Smooth muscle cell (in vitro differentiated cells): ENCODE measurements at regions not wholly inside any gene's neighbourhood (a gene's known extent, or its start where the extent isn't known, plus 50 kb on each side); places are given as distances from the start of the nearest gene placed in this dataset.

Source experiments
- DNase-seq: peaks from one replicate; lab custom pipeline; 2025; ENCODE audit not compliant: unreplicated experiment; lab: John Stamatoyannopoulos, UW
- H2AFZ ChIP-seq: fragments of 200-600 bp; sonication (generic); 2 replicates; pipeline ENCODE4 v1.6.0; 2016; ENCODE audit warnings: antibody characterized with exemption, low read depth, mild to moderate bottlenecking
- H3F3A ChIP-seq: fragments of 200-600 bp; sonication (generic); 2 replicates; pipeline ENCODE4 v1.6.0; 2017; ENCODE audit warnings: antibody characterized with exemption, low read depth
- H3K27ac ChIP-seq: fragments of 200-600 bp; sonication (generic); 2 replicates; pipeline ENCODE4 v1.5.1; 2016; ENCODE audit warnings: low read depth, mild to moderate bottlenecking
- H3K27me3 ChIP-seq: fragments of 200-600 bp; sonication (generic); 2 replicates; pipeline ENCODE4 v1.6.1; 2016; ENCODE audit warnings: low read depth, mild to moderate bottlenecking
- H3K36me3 ChIP-seq: fragments of 200-600 bp; sonication (generic); 2 replicates; pipeline ENCODE4 v1.5.1; 2016; ENCODE audit warnings: low read depth
- H3K4me1 ChIP-seq: fragments of 200-600 bp; sonication (generic); 2 replicates; pipeline ENCODE4 v1.5.1; 2016; ENCODE audit warnings: low read depth
- H3K4me2 ChIP-seq: fragments of 200-600 bp; sonication (generic); 2 replicates; pipeline ENCODE4 v1.6.0; 2016; ENCODE audit warnings: mild to moderate bottlenecking
- H3K4me3 ChIP-seq: fragments of 200-600 bp; sonication (generic); 2 replicates; pipeline ENCODE4 v1.5.1; 2016; ENCODE audit warnings: mild to moderate bottlenecking
- H3K79me2 ChIP-seq: fragments of 200-600 bp; sonication (generic); 2 replicates; pipeline ENCODE4 v1.6.0; 2016; ENCODE audit warnings: low read depth, mild to moderate bottlenecking
- H3K9ac ChIP-seq: fragments of 200-600 bp; sonication (generic); 2 replicates; pipeline ENCODE4 v1.6.0; 2016; ENCODE audit warnings: low read depth
- H3K9me3 ChIP-seq: fragments of 200-600 bp; sonication (generic); replicated peaks from 2 replicates; pipeline ENCODE4 v1.5.1; 2016; ENCODE audit warnings: low read depth
- H4K20me1 ChIP-seq: fragments of 200-600 bp; sonication (generic); 2 replicates; pipeline ENCODE4 v1.6.0; 2016; ENCODE audit warnings: low read depth
- WGBS: methylation state at CpG from one replicate; pipeline ENCODE4 v1.1.7; 2016; ENCODE audit warnings: low lambda C conversion rate; 5-methylcytosine and 5-hydroxymethylcytosine counted together
- TF ChIP-seq, protein P1 (sequence below): fragments of 200-600 bp; sonication (generic); IDR thresholded peaks from 2 replicates; pipeline ENCODE4 v1.5.1; 2017; ENCODE audit warnings: borderline replicate concordance, mild to moderate bottlenecking, antibody characterized with exemption; ENCODE audit not compliant: insufficient read depth, poor library complexity, severe bottlenecking

DNA sequence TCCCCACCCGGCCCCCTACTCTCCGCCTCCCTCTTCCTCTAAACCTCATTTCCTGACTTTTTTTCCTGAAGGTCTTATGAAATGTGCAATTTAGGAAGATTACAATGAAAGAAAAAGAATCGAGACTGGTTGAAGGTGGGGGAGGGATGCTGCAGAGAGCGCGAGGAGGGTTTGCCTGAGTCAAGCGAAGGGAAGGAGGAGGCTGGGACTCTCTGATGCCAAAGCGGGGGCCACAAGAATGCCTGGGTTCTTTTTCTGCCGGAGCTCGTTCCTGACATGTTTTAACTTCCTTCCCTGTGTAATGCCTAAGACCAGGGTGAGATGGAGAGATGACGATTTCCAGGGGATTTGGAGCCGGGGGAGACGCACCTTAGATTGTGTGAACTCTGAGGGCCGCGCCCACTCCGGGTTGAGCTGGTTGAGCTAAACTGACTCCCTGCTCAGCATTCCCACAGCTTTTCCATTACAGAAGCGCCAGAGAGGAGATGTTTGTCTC lies 270.5 kb upstream of the SORL1-AS1 start:
- H3K27ac ChIP-seq, result no peak overlapping the region
- no peak for DNase-seq

DNA sequence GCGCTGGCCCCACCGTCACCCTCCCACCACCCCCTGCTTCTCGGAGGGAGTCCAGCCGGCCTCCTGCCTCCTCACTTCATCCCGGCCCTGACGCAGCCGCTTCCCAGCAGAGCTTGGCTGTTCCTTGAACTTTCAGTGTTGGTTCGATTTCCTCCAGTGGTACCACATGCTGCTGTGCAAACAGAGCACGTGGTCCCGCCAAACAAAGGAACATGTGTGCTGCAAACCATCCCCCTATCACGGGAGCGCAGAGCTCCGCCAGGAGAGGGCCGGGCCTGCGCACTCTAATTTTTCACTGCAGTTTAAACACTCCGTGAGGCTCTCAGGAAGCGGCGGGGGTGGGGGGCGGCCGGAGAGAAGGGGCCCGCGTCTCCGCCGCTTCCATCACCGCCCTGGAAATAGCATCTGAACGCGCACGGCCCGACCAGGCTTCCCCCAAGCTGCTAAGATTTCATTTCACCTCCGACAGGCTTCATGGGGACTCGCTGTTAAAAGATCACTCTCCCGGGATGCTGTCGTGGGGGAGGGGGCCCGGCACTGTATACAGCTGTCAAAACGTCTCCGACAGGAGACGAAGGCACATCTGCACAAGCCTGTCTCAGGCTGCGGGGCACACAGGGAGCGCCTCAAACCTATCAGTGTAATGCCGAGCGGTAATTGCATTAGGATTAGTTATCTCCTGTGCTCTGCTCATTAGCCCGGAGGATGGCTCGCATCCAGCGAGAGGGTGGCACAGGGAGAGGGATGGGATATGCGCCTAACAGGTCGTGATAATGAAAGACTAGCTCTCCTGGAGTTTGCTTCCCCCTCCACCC lies 269.9 kb upstream of the SORL1-AS1 start:
- peak; percentile 28 for DNase-seq
- Histone ChIP-seq H3K9ac (no peak overlapping the region), H3K79me2 (no peaks in the 10 kb centered on the region), H2AFZ (peak overlapping the region; percentile 86), H3K4me1 (peaks cover 6% of the 10 kb centered on the region), H3K27ac (peak overlapping the region; percentile 20), H4K20me1 (no peaks in the 10 kb centered on the region), H3K27me3 (no peaks in the 10 kb centered on the region), H3F3A (no peaks in the 10 kb centered on the region), H3K36me3 (no peaks in the 10 kb centered on the region), H3K4me3 (peak overlapping the region; percentile 53), H3K4me2 (peak overlapping the region; percentile 88), H3K9me3 (no peaks in the 10 kb centered on the region)
- 2% methylated on average over 46 of the region's 46 CpGs for WGBS
- TF ChIP-seq, protein P1, sequence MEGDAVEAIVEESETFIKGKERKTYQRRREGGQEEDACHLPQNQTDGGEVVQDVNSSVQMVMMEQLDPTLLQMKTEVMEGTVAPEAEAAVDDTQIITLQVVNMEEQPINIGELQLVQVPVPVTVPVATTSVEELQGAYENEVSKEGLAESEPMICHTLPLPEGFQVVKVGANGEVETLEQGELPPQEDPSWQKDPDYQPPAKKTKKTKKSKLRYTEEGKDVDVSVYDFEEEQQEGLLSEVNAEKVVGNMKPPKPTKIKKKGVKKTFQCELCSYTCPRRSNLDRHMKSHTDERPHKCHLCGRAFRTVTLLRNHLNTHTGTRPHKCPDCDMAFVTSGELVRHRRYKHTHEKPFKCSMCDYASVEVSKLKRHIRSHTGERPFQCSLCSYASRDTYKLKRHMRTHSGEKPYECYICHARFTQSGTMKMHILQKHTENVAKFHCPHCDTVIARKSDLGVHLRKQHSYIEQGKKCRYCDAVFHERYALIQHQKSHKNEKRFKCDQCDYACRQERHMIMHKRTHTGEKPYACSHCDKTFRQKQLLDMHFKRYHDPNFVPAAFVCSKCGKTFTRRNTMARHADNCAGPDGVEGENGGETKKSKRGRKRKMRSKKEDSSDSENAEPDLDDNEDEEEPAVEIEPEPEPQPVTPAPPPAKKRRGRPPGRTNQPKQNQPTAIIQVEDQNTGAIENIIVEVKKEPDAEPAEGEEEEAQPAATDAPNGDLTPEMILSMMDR, result no peak

More for the DNA sequence above, 270.5 kb upstream of the SORL1-AS1 start:
- no peak overlapping the region for H3K9ac ChIP-seq
- TF ChIP-seq, protein P1, result no peak
- peaks cover 6% of the 10 kb centered on the region for H3K4me1 ChIP-seq
- no peaks in the 10 kb centered on the region for H3K79me2 ChIP-seq
- H3F3A ChIP-seq, result no peaks in the 10 kb centered on the region
- peak overlapping the region; percentile 86 for H2AFZ ChIP-seq
- H3K36me3 ChIP-seq, result no peaks in the 10 kb centered on the region
- no peaks in the 10 kb centered on the region for H3K9me3 ChIP-seq
- H3K4me3 ChIP-seq, result peak overlapping the region; percentile 53
- no peaks in the 10 kb centered on the region for H3K27me3 ChIP-seq
- 8% methylated on average over 16 of the region's 16 CpGs for WGBS
- no peaks in the 10 kb centered on the region for H4K20me1 ChIP-seq
- H3K4me2 ChIP-seq, result peak overlapping the region; percentile 88

DNA sequence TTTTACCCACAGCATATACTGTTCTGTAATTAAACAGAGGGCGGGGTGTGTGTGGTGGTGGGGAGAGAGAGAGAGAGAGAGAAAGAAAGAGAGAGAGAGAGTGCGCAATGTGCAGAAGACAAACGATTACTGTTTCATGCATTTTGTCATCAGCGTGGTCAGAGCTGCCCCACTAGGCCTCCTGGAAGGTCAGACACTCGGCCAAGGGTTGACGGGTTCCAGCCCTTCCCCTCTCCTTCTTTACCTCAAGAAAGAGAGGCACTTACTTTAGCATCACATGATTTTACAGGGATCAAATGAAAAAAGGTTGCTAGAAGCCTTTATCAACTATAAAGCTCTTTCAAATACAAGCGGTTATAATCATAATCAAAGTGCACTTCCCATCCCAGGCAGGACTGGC lies 269.2 kb upstream of the SORL1-AS1 start:
- TF ChIP-seq, protein P1, result no peak
- no peaks in the 10 kb centered on the region for H3K36me3 ChIP-seq
- peak overlapping the region; percentile 86 for H2AFZ ChIP-seq
- H3K27ac ChIP-seq, result peak overlapping the region; percentile 20
- H3K4me2 ChIP-seq, result peak overlapping the region; percentile 88
- H3K9me3 ChIP-seq, result no peaks in the 10 kb centered on the region
- WGBS, result 71% methylated on average over 7 of the region's 7 CpGs
- no peaks in the 10 kb centered on the region for H3K27me3 ChIP-seq
- no peaks in the 10 kb centered on the region for H3F3A ChIP-seq
- H3K4me1 ChIP-seq, result peaks cover 6% of the 10 kb centered on the region
- no peaks in the 10 kb centered on the region for H4K20me1 ChIP-seq
- H3K79me2 ChIP-seq, result no peaks in the 10 kb centered on the region
- DNase-seq, result no peak
- no peak overlapping the region for H3K9ac ChIP-seq
- peak overlapping the region; percentile 53 for H3K4me3 ChIP-seq

DNA sequence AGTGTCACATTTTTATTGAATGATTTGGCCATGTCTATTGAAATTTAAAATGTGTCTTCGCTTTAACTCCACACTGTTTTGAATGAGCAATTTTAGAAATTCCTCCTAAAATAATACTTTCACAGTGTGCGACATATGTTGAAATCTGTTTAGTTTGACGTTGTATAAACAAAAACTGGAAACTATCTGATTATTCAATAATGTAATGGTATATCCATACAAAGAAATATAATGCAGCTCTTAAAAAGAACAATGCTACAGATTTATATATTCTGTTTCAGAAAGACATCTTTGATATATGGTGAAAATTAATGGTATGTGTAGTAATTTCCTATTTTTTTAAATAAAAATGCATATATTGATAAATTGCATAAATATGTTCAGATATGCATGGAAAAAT lies 268.7 kb upstream of the SORL1-AS1 start:
- Histone ChIP-seq H3K27me3 (no peaks in the 10 kb centered on the region), H2AFZ (no peak overlapping the region)
- over 99% methylated on average over 3 of the region's 3 CpGs for WGBS

More for the DNA sequence above, 268.7 kb upstream of the SORL1-AS1 start:
- TF ChIP-seq, protein P1, result no peak
- H3K27ac ChIP-seq, result no peak overlapping the region
- no peaks in the 10 kb centered on the region for H3K9me3 ChIP-seq
- H3K4me2 ChIP-seq, result no peak overlapping the region
- peaks cover 6% of the 10 kb centered on the region for H3K4me1 ChIP-seq
- DNase-seq, result no peak
- no peaks in the 10 kb centered on the region for H3F3A ChIP-seq
- H3K79me2 ChIP-seq, result no peaks in the 10 kb centered on the region
- no peak overlapping the region for H3K9ac ChIP-seq
- no peak overlapping the region for H3K4me3 ChIP-seq
- H3K36me3 ChIP-seq, result no peaks in the 10 kb centered on the region
- no peaks in the 10 kb centered on the region for H4K20me1 ChIP-seq
